Stimulated activated CD4-positive, alpha-beta T cell treated with anti-CD3 and anti-CD28 coated beads, Interleukin-1b, Interleukin-23, amount 100 ng/mL, for 24 hours (primary cell): ENCODE measurements at regions not wholly inside any gene's neighbourhood (a gene's known extent, or its start where the extent isn't known, plus 50 kb on each side); places are given as distances from the start of the nearest gene placed in this dataset.
A peak's percentile ranks its signal among the peaks of the same experiment; 100 is the strongest.
"Not testable (repeated sequence)": the region's sequence is repeated elsewhere in the genome, so short reads cannot be mapped to it uniquely, and the experiment has no call there.

Source experiments
- DNase-seq, 4 experiments: peaks; one replicate each; pipeline ENCODE4 v3.0.0-alpha.2; 2020; ENCODE audit warnings: low read depth in 4 of 4, low spot score in 1 of 4

DNA sequence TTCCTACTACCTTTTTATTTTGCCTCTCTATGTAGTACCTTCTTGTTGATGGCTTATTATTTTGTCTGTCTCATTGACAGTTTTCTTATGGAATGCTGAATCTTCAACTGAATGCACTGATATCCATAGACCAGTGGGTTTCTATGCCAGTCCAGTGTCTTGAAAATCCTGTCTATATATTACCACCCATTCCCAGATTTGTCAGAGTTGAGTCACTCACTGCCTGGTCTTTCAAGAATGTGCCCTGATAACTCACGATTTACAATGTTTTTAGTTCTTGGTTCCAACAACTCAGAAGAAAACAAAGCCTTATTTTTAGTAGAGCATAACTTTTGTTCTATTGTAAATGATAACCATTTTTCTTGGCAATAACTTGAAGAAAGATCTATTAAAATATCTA, 606.0 kb upstream of the PITX2 start:
- no peak for DNase-seq

DNA sequence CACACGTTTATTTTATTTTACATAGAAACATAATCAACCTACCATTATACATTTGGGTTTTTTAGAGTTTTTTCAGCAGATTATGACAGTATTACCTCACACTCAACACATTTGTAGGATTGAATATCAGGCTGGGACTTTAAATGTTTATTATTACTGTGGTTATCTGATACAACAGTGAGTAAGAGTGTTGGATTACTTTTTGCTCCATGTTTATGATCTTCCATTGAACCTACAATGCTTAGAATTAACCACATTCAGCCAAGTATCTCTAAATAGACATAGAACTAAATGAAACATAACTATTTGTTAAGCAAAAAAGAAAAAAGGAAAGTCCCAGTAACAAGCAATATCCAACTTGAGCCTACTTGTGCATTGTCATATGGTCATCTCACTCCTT, 607.4 kb upstream of the PITX2 start:
- no peak for DNase-seq

DNA sequence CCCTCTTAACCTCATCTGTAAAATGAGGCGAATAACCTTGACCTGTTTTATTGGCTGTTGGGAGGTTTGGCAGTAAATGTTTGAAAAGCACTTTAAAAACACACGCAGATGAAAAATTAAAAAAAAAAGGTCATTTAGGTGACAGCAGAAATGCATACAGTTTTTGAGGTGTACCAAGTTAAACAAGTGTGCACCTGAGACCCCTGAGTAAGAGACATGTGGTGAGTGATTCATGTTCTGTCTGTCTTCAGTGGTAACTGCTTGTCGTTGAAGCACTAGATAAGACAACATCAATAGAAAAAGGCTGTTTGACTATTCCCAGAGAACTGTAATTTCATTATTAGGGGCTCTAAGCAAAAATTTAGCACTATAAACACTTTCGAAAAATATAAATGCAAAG, 608.4 kb upstream of the PITX2 start:
- no peak for DNase-seq

DNA sequence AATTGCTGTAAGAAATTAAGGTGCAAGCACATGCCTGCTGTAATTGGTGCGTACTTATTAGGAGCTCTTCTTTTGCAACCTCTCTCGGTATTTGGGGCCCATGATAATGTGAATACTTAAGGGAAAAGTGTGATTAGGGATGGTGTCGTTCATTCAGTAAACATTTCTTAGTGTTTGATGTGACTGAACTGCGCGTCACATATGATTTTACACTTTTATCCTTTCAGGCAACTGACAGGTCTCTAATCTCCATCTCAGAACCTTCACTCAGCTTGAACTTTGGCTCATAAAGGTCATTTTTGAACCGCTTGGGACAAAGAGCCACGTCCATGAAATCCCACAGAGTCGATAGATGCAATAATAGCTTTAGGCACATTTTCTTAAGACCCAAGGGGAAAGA, 612.1 kb upstream of the PITX2 start:
- no peak for DNase-seq

DNA sequence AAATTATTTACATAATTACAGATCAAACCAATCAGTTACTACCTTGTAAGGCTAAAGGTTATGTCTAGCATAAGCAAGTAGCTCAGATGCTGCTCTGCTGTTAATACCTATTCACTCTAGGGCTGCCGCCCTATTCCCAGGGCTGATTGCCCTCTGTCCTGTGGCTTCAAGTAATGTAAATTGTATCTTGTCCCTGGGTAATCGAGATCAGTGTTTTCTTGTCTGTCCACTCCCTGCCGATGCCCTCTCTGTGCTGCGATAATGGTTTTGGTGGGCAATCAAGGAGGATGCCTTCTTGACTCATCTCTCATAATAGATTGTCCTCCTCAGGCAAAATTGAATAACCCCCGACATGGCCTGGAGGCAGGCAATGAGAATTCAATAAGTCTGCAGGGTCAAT, 641.0 kb upstream of the PITX2 start:
- DNase-seq = no peak

DNA sequence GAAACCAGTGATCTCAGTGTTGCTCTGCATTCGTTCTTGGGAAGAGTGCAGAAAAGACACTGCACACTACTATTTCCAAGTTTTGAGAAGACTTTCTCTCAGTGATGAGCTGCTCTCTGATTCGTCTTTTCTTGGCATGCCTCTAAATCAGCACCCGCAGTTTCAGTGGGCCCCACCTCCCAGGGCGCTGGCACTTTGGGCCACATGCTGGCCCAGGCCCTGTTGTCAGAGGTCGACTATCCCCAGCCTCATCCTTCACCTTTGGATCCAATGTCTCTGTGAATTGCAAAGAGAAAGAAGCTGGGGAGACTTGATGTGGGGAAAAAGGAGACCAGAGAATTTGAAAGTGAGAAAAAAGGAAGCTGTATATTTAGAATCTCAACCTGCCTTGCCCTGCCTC, 644.1 kb upstream of the PITX2 start:
- DNase-seq = no peak

DNA sequence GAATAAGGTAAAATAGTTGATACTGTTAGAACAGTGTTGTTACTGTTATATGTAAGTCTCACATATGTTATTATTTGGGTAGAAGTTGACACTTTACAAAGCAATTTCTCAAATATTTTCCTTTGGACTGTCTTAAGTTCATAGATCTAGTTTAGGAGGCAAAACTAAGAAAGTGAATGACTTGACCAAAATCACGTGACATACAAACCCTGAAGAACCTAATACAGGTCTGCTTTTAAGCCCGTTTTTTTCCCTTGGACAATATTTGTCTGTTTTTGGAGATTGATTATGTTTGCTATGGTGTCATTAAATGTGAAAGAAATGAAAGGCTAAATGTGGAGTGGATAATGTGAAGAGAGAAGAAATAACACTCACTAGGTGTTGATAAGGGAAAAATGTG, 644.9 kb upstream of the PITX2 start:
- DNase-seq = no peak

DNA sequence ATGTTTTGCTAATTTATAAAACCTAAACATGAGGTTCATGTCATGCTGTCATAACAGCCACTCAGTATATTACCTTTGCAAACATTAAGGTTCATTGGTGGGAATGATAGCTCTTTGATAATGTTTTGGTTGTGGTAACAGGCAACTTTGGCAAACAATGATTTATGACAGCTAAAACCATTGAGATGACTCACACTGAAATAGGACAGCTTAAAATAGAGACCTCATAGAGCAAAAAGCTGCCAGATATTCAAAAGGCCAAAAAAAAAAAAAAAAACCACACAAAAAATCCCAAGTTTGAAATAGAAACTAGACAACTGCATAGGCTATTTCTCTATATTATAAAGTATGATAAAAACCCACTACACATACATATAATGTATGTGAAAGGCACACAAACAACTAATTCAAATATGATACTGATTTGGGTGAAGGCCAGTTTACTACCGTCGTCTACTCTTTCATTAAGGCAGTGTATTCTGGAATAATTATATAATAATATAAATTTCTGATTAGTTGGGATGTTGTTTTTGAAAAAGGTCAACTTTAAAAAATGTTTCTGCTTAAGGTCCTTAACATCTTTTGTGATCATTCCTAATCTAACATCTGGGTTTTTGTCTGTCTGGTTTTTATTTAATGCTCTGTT, 646.0 kb upstream of the PITX2 start:
- no peak for DNase-seq

DNA sequence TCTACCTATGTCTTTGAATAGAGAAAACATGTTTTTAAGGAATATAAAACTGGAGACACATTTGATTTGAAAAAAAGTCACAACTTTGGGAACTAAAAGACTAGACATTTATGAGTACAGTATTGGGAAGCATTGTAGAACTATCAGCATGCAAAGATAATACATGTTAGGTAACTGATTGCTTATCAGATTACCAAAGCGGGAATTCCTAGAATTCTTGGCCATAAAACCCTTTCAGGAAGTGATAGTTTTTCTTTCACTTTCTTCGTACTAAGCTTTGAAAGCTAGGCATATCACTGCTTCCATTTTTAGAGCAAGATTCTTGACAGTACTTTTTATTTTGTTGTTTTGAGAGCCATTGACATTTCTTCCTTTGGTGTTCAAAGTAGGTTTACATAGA, 646.6 kb upstream of the PITX2 start:
- no peak for DNase-seq

DNA sequence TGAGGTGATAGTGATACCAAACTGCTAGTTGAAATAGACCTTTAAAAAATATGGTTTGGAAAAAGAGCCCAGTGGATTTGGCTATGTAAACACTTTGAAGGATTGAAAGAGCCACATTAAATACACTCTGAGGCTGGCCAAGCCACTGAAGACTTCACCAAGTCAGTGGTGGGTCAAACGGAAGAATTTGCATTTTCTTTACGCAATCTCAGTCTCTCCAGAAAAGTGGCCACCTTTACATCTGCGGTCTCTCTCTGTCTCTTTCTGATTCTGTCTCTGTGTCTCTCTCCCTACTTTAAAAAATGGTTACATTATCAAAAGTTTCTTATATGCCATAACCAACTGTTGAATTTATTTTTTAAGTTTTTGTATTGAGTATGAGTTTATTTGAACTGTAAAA, 651.2 kb upstream of the PITX2 start:
- DNase-seq = no peak

DNA sequence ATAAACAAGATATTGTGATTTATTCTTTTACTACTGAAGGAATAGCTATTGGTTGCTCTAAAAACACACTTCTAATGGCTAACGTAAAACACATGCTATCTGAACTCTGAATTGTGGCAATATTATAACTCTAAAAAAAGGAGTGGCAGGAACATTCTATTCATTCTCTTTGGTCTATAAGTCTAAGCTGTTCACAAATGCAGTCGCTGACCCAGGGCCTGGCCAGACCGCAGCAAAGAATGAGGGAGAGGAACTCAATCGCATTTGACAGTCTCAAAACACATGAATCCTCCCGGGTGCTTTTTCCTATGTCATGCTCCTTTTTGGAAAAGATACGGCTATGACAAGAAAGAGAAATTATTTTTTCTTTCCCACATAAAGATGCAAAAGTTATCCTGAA, 651.6 kb upstream of the PITX2 start:
- no peak for DNase-seq

DNA sequence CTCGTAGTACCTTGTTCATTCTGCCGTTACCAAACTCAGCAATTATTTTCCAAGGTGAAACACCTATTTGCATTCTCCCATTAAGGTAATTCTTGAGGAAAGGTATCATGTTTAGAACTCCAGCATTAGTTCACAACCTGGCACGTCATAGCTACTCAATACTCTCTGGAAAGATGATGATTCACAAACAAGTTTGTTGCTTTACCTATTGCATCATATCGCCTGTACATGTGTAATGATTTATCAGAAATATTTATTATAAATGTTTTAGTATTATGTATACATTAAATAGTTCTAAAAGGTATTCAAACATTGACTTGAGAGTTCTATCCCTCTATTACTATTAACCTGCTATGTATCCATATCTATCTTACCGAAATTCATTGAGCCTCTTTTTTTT, 658.3 kb upstream of the PITX2 start:
- no peak for DNase-seq

DNA sequence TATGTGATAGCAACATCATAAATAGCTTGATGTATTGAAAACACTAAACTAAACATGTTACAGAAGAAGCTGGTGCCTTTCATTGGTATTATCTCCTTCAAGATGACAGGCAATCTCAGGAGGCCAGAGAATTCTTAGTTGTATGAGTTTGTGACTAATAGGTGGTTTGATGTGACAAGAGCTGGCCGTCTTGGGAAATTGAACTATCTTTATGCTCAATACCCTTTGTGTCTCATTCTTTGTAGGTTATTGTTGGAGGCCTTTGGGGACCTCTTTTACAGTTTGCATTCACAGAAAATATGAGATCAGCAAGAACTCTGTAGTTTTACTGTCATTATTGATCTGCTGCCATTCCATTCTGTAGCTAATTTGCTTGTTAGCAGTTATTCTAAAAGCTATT, 659.2 kb upstream of the PITX2 start:
- no peak for DNase-seq

DNA sequence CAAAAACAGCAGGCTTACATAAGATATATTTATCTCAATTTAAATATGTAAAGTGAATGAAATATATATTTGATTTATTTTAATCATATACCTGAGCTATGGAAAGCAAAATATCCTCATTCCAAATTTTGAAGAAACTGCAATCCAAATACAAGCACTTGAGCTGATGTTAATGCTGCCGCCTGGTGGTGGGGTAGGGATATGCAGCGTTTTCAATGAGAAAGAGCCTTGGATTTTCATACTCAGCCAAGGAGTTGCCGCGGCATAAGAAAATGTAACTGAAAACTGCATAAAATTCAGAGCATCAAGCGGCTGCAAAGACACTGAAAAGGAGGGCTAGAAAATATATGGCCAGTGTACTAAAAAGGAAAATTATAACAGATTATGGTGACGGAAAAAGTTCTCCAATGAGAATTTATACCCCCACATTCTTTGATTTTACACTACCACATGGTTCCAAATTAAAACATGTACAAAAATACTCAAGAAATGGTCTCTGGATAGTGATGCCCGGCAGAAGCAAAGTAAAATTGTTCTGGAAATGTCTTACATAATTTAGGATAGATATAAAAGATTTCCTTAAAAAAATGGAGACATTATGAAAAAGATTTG, 660.3 kb upstream of the PITX2 start:
- DNase-seq = peak in 3 of 4 experiments; percentile 2 to 24 (median 2)

DNA sequence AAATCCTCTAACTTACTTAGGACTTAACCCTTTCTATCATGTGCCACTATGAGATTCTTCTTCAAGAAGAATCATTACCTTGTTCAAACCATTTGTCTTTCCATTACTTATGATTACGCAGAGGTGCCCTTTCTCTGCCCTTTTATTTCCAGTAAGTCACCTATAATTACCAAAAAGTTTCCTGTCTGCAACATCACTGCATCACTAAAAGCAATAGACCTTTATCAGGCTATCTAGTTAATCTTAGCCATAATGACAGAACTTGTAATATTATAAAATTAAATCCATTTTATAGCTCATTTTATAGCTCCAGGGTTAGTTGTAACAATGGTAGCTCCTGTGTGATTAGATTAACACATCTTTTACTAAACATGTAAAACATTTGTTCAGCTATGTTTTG, 673.6 kb upstream of the PITX2 start:
- no peak for DNase-seq

DNA sequence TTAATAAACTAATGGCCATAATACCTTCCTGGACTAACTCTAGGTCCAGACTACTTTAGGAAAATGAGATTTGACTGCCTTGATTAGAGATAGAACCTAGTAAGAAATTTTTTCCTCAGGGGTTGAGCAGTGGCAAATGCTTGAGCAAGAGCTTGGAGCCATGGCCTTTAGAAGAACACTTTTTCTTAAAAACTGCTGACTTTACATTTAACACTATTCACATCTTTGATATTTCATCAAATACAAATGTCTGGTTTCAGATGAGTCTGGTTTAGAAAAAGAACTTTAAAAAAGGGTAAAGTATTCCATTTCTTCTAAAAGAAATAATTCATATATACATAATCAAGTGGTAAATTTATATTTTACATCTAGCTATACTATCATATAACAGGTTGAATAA, 680.9 kb upstream of the PITX2 start:
- DNase-seq = no peak

DNA sequence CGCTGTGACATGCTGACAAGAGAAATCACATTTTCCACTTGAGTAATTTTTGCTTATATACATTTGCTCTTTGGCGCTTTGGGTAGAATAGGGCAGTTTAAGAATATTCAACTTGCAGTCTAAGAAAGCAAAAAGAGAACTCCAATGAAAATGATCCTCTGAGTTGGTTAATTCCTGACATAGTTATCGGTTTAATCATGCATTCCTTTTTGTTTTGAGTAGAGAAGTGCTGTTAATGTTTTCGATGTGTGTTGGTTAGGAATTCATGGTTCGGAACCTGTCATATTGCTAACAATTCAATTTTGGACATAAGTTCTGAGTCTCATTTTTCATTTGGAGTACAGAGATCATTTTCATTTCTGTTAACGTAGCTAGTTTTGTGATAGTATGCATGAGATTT, 700.6 kb upstream of the PITX2 start:
- no peak for DNase-seq

DNA sequence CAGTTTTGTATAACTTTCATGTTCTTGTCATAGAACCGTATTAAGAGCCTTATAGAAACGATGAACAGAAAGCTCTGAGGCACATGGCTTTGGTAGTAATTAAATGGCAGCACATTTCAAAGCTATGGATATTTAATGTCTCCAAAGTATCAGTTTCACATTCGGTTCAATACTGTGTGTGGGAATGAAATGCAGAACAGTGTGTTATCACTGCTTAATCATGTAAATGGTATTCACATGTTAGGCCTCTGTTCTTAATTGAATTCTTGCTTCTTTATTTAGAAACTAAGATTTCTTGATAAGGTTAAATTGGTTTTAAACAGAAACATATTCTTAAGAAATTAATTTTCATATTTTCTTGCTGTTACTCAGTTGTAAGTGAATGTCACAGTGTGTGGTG, 701.0 kb upstream of the PITX2 start:
- no peak for DNase-seq

DNA sequence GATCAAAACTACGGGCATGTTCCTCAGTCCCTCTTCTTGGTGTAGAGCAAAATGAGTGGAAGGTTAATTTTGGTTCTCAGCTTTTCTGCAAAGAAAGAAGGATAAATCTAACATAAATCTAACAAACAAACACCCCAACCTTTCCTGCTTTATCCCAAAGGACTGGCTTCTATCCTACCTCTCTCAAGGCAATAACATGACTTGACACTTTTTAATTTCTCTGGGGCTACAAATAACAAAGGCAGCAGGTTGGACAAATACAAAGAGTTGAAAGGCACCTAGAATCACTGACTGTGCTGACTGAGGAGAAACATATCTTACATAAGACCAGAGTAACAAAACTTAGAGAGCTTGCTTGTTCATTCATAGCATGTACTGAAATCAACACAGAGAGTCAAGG, 703.6 kb upstream of the PITX2 start:
- no peak for DNase-seq

DNA sequence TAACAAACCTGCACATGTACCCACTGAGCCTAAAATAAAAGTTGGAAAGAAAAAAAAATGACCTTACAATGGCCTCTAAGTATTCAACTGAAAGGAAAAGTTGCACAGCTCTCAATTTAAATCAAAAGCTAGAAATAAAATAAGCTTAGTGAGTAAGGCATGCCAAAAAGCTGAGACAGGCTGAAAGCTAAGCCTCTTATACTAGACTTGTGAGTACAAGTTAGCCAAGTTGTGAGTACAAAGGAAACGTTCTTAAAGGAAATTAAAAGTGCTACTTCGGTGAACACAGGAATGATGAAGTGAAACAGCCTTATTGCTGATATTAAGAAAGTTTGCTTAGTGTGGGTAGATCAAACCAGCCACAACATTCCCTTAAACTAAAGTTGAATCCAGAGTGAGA, 707.9 kb upstream of the PITX2 start:
- DNase-seq = no peak

DNA sequence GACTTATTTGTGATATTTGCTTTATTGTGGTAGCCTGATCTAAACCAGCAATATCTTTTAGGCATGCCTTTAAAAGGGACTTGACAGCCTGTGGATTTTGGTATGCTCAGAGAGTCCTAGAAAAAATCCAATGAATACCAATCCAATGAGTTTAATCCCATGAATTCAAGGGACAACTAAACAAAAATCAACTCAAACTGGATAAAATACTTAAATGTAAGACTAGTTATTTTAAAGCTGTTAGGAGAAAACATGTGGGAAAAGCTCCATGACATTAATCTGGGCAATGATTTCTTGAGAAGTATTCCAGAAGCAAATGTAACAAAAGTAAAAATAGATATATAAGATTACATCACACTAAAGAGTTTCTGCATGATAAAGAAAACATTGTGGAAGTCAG, 711.5 kb upstream of the PITX2 start:
- no peak for DNase-seq

DNA sequence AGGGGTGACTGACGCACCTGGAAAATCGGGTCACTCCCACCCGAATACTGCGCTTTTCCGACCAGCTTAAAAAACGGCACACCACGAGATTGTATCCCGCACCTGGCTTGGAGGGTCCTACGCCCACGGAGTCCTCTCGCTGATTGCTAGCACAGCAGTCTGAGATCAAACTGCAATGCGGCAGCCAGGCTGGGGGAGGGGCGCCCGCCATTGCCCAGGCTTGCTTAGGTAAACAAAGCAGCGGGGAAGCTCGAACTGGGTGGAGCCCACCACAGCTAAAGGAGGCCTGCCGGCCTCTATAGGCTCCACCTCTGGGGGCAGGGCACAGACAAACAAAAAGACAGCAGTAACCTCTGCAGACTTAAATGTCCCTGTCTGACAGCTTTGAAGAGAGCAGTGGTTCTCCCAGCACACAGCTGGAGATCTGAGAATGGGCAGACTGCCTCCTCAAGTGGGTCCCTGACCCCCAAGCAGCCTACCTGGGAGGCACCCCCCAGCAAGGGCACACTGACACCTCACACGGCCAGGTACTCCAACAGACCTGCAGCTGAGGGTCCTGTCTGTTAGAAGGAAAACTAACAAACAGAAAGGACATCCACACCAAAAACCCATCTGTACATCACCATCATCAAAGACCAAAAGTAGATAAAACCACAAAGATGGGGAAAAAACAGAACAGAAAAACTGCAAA, 714.5 kb upstream of the PITX2 start:
- not testable (repeated sequence) for DNase-seq

DNA sequence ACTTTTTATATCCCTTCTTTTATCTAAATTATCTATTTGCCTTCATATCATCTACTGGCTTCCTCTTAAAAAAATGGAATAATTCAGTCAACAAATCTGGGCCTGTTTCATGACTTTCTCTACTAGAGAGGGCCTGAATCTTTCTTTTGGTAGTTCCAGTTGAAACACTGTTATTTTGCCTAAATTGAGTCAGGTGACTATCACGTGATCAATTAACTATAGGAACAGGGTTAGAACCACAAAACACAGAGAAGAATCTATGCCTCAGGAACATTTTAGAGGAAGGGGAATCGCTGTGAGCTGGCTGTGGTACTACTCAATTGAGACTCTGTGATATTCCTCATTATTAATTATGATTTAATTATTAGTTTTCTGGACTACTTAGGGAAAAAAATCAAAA, 736.7 kb upstream of the PITX2 start:
- no peak for DNase-seq
